OCI-LY7 (cell line): ENCODE measurements at regions not wholly inside any gene's neighbourhood (a gene's known extent, or its start where the extent isn't known, plus 50 kb on each side); places are given as distances from the start of the nearest gene placed in this dataset.

ENCODE experiments used
- BruUV-seq: library from RNA; stranded (reverse); fragments of 400-500 nt; replicated peaks from 2 replicates; lab custom pipeline; 2021; lab: Mats Ljungman, UMichigan
- CTCF ChIA-PET: fragments of 300-600 bp; sonication (Branson Sonifier 250); formaldehyde crosslinking; loops from one replicate; lab custom pipeline; 2022; ENCODE audit warnings: antibody characterized with exemption; ENCODE audit not compliant: unreplicated experiment; lab: Charles Lee
- POLR2A ChIA-PET: fragments of 300-600 bp; sonication (Branson Sonifier 250); formaldehyde crosslinking; loops from one replicate; lab custom pipeline; 2022; ENCODE audit warnings: antibody characterized with exemption; lab: Charles Lee
- DNase-seq: peaks from one replicate; pipeline ENCODE4 v3.0.0-alpha.2; 2015; ENCODE audit warnings: low spot score
- H2AFZ ChIP-seq: fragments of 200-600 bp; sonication (generic), shearing (Covaris generic); 2 replicates; pipeline ENCODE4 v1.6.1; 2014; ENCODE audit warnings: mild to moderate bottlenecking, antibody characterized with exemption, low read length, moderate library complexity
- H3K27ac ChIP-seq: fragments of 200-600 bp; sonication (generic); 2 replicates; pipeline ENCODE4 v1.5.1; 2014; ENCODE audit warnings: mixed run types, low read depth, mild to moderate bottlenecking, moderate library complexity, low read length, inconsistent platforms; ENCODE audit not compliant: poor library complexity, severe bottlenecking
- H3K36me3 ChIP-seq: fragments of 200-600 bp; sonication (generic); 2 replicates; pipeline ENCODE4 v1.6.1; 2014; ENCODE audit warnings: mild to moderate bottlenecking, antibody characterized with exemption, low read length, moderate library complexity, mixed read lengths; ENCODE audit not compliant: insufficient read depth
- H3K4me1 ChIP-seq: fragments of 200-600 bp; sonication (generic); 2 replicates; pipeline ENCODE4 v1.5.1; 2014; ENCODE audit warnings: mild to moderate bottlenecking, low read length; ENCODE audit not compliant: insufficient read depth, poor library complexity, severe bottlenecking
- H3K4me2 ChIP-seq: fragments of 200-600 bp; sonication (generic); 2 replicates; pipeline ENCODE4 v1.6.1; 2014; ENCODE audit warnings: mild to moderate bottlenecking, low read length
- H3K4me3 ChIP-seq: fragments of 200-600 bp; sonication (generic); 2 replicates; pipeline ENCODE4 v1.5.1; 2014; ENCODE audit warnings: mild to moderate bottlenecking, low read depth, low read length; ENCODE audit not compliant: poor library complexity, severe bottlenecking
- H3K79me2 ChIP-seq: fragments of 200-600 bp; sonication (generic); 2 replicates; pipeline ENCODE4 v1.6.1; 2016; ENCODE audit warnings: low read depth, mild to moderate bottlenecking, low read length, moderate library complexity, mixed read lengths; ENCODE audit not compliant: insufficient read depth
- H3K9me2 ChIP-seq: fragments of 200-600 bp; sonication (generic); 2 replicates; pipeline ENCODE4 v1.6.1; 2016; ENCODE audit warnings: mild to moderate bottlenecking, low read length, mixed read lengths; ENCODE audit not compliant: insufficient read depth
- H3K9me3 ChIP-seq: fragments of 200-600 bp; sonication (generic); 2 replicates; pipeline ENCODE4 v1.6.1; 2014; ENCODE audit warnings: mild to moderate bottlenecking, mixed run types, low read length, mixed read lengths
- H4K20me1 ChIP-seq: fragments of 200-600 bp; sonication (generic); 2 replicates; pipeline ENCODE4 v1.6.1; 2014; ENCODE audit warnings: mild to moderate bottlenecking, antibody characterized with exemption, low read length, moderate library complexity, mixed read lengths; ENCODE audit not compliant: insufficient read depth
- EZH2phosphoT487 ChIP-seq: fragments of 200-600 bp; sonication (generic); IDR thresholded peaks from 2 replicates; pipeline ENCODE4 v1.6.1; 2018; ENCODE audit warnings: low read depth, borderline replicate concordance, mild to moderate bottlenecking, mixed run types, antibody characterized with exemption, low read length, moderate library complexity, mixed read lengths
- intact Hi-C: fragments of 100-400 bp; cut with micrococcal nuclease; formaldehyde crosslinking; loops from one replicate; pipeline ENCODE4 v1.10.0; 2022; ENCODE audit not compliant: unreplicated experiment
- TF ChIP-seq, protein P1 (sequence below): fragments of 200-600 bp; sonication (generic); conservative IDR thresholded peaks from 2 replicates; pipeline ENCODE4 v1.5.1; 2014; ENCODE audit warnings: mild to moderate bottlenecking, antibody characterized with exemption, low read length, moderate library complexity, mixed read lengths

GRCh38 chr22:49014227-49015201 lies 813.2 kb downstream of the BRD1 start:
- no peak overlapping the region for H3K4me2 ChIP-seq
- H2AFZ ChIP-seq, result no peak overlapping the region
- no peaks in the 10 kb centered on the region for H3K79me2 ChIP-seq
- no peaks in the 10 kb centered on the region for H4K20me1 ChIP-seq
- DNase-seq, result no peak
- no peaks in the 10 kb centered on the region for H3K4me1 ChIP-seq
- TF ChIP-seq, protein P1, sequence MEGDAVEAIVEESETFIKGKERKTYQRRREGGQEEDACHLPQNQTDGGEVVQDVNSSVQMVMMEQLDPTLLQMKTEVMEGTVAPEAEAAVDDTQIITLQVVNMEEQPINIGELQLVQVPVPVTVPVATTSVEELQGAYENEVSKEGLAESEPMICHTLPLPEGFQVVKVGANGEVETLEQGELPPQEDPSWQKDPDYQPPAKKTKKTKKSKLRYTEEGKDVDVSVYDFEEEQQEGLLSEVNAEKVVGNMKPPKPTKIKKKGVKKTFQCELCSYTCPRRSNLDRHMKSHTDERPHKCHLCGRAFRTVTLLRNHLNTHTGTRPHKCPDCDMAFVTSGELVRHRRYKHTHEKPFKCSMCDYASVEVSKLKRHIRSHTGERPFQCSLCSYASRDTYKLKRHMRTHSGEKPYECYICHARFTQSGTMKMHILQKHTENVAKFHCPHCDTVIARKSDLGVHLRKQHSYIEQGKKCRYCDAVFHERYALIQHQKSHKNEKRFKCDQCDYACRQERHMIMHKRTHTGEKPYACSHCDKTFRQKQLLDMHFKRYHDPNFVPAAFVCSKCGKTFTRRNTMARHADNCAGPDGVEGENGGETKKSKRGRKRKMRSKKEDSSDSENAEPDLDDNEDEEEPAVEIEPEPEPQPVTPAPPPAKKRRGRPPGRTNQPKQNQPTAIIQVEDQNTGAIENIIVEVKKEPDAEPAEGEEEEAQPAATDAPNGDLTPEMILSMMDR, result no peak
- TF ChIP-seq EZH2phosphoT487, result no peak
- intact Hi-C loops, result no loop called here
- BruUV-seq, result no TSS peak
- H3K36me3 ChIP-seq, result no peaks in the 10 kb centered on the region
- H3K9me3 ChIP-seq, result no peaks in the 10 kb centered on the region
- no peak overlapping the region for H3K27ac ChIP-seq
- H3K9me2 ChIP-seq, result no peaks in the 10 kb centered on the region
- CTCF ChIA-PET, result no interaction called here
- H3K4me3 ChIP-seq, result no peak overlapping the region
- POLR2A ChIA-PET, result no interaction called here

GRCh38 chr22:49013707-49014106 lies 814.0 kb downstream of the BRD1 start:
- H3K9me2 ChIP-seq, result no peaks in the 10 kb centered on the region
- H3K36me3 ChIP-seq, result no peaks in the 10 kb centered on the region
- H3K4me2 ChIP-seq, result no peak overlapping the region
- TF ChIP-seq EZH2phosphoT487, result no peak
- TF ChIP-seq, protein P1, result no peak
- BruUV-seq, result no TSS peak
- POLR2A ChIA-PET, result no interaction called here
- no peak overlapping the region for H3K27ac ChIP-seq
- CTCF ChIA-PET, result no interaction called here
- intact Hi-C loops, result no loop called here
- no peak overlapping the region for H2AFZ ChIP-seq
- no peak for DNase-seq
- no peaks in the 10 kb centered on the region for H3K79me2 ChIP-seq
- H3K4me3 ChIP-seq, result no peak overlapping the region
- no peaks in the 10 kb centered on the region for H4K20me1 ChIP-seq
- H3K9me3 ChIP-seq, result no peaks in the 10 kb centered on the region
- H3K4me1 ChIP-seq, result no peaks in the 10 kb centered on the region
